Naive thymus-derived CD4-positive, alpha-beta T cell (primary cell): ENCODE measurements at regions not wholly inside any gene's neighbourhood (a gene's known extent, or its start where the extent isn't known, plus 50 kb on each side); places are given as distances from the start of the nearest gene placed in this dataset.

Source experiments
- ATAC-seq: fragments of 150-1000 bp; cut with Tn5 transposase; 2 replicates; pipeline ENCODE4 v1.10.0; 2021; ENCODE audit warnings: mild to moderate bottlenecking, moderate library complexity
- CTCF ChIA-PET: fragments of 350-600 bp; sonication (Branson Sonifier 250); formaldehyde crosslinking; loops from one replicate; lab custom pipeline; 2021; ENCODE audit warnings: antibody characterized with exemption; lab: Charles Lee
- POLR2A ChIA-PET: fragments of 350-600 bp; sonication (Branson Sonifier 250); formaldehyde crosslinking; loops from one replicate; lab custom pipeline; 2021; ENCODE audit warnings: antibody characterized with exemption, inconsistent platforms; lab: Charles Lee
- DNase-seq, 9 donors: peaks; one replicate each; pipeline versions ENCODE4 v3.0.0 to v3.0.0-alpha.2; 2020 to 2022; ENCODE audit warnings: mixed read lengths in 1 of 9
- H3K27ac ChIP-seq: one replicate; pipeline ENCODE4 v1.7.0; 2013; ENCODE audit warnings: mild to moderate bottlenecking, low read depth, low read length, moderate library complexity
- H3K27me3 ChIP-seq, 2 donors: one replicate each; pipeline ENCODE4 v1.7.0; 2013; ENCODE audit warnings: low read length in 2 of 2, mild to moderate bottlenecking in 2 of 2, moderate library complexity in 2 of 2; ENCODE audit not compliant: control insufficient read depth in 2 of 2, insufficient read depth in 2 of 2
- H3K36me3 ChIP-seq, 3 experiments: 1 replicate in 2 of 3; 2 replicates in 1 of 3; pipeline ENCODE4 v1.7.0; 2013; ENCODE audit warnings: low read length in 3 of 3, mild to moderate bottlenecking in 3 of 3, moderate library complexity in 1 of 3; ENCODE audit not compliant: insufficient read depth in 3 of 3, control insufficient read depth in 2 of 3
- H3K4me1 ChIP-seq, 2 donors: one replicate each; pipeline ENCODE4 v1.7.0; 2013; ENCODE audit warnings: low read length in 2 of 2, mild to moderate bottlenecking in 2 of 2, moderate library complexity in 1 of 2; ENCODE audit not compliant: control insufficient read depth in 2 of 2, insufficient read depth in 2 of 2
- H3K4me3 ChIP-seq: 2 replicates; pipeline ENCODE4 v1.7.0; 2013; ENCODE audit warnings: mild to moderate bottlenecking, low read length
- H3K9me3 ChIP-seq, 3 experiments: 1 replicate in 2 of 3; 2 replicates in 1 of 3; pipeline ENCODE4 v1.7.0; 2013; ENCODE audit warnings: low read length in 3 of 3; ENCODE audit not compliant: control insufficient read depth in 2 of 3
- H3K27ac Mint-ChIP-seq, 9 donors: one replicate each; pipeline ENCODE4 v1.8.0; 2020 to 2022; ENCODE audit warnings: mixed read lengths in 9 of 9, mild to moderate bottlenecking in 8 of 9, moderate library complexity in 5 of 9, inconsistent platforms in 2 of 9
- H3K27me3 Mint-ChIP-seq, 5 donors: one replicate each; pipeline ENCODE4 v1.8.0; 2021 to 2022; ENCODE audit warnings: mixed read lengths in 5 of 5, mild to moderate bottlenecking in 1 of 5
- H3K36me3 Mint-ChIP-seq, 5 donors: one replicate each; pipeline ENCODE4 v1.8.0; 2020 to 2022; ENCODE audit warnings: mixed read lengths in 5 of 5, mild to moderate bottlenecking in 3 of 5, inconsistent platforms in 1 of 5
- H3K4me1 Mint-ChIP-seq, 7 donors: one replicate each; pipeline ENCODE4 v1.8.0; 2020 to 2022; ENCODE audit warnings: mixed read lengths in 7 of 7, mild to moderate bottlenecking in 3 of 7, inconsistent platforms in 1 of 7
- H3K4me3 Mint-ChIP-seq, 10 donors: one replicate each; pipeline ENCODE4 v1.8.0; 2020 to 2022; ENCODE audit warnings: mild to moderate bottlenecking in 10 of 10, mixed read lengths in 10 of 10, moderate library complexity in 6 of 10, inconsistent platforms in 2 of 10
- H3K9me3 Mint-ChIP-seq, 11 donors: one replicate each; pipeline ENCODE4 v1.8.0; 2020 to 2022; ENCODE audit warnings: mixed read lengths in 11 of 11, mild to moderate bottlenecking in 4 of 11, inconsistent platforms in 1 of 11, moderate library complexity in 1 of 11
- intact Hi-C, 2 donors: fragments of 100-400 bp; cut with micrococcal nuclease; formaldehyde crosslinking; loops; one replicate each; pipeline ENCODE4 v1.15.1; 2023

DNA sequence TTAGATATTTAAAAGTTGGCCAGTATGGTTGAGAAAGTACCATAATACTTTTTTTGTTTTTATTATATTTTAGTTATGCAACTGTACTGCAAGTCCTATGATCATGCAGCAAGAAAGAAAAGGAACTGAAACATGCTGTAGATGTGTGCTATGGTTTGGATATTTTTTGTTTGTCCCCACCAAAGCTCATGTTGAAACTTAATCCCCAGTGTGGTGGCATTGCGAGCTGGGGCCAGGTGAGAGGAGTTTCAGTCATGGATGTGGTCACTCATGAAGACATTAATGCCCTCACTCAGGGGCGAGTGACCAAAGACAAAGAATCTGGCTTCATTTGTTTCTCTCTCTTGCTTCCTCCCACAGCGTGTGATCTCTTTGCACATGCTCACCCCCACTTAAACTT is 393.9 kb downstream of the PAX1 start:
- POLR2A ChIA-PET, result no interaction called here
- H3K27ac Mint-ChIP-seq, result no peak overlapping the region
- Histone ChIP-seq H3K4me1 (no peaks in the 10 kb centered on the region), H3K4me3 (no peak overlapping the region), H3K9me3 (peaks cover 0 to 4% (median 0%) of the 10 kb centered on the region in 3 experiments), H3K27ac (no peak overlapping the region), H3K27me3 (no peaks in the 10 kb centered on the region), H3K36me3 (no peaks in the 10 kb centered on the region)
- no peak overlapping the region for H3K4me3 Mint-ChIP-seq
- H3K9me3 Mint-ChIP-seq, result peaks cover 3 to 39% (median 19%) of the 10 kb centered on the region in 11 donors
- intact Hi-C loops, result no loop called here
- no peak for DNase-seq
- H3K36me3 Mint-ChIP-seq, result peaks cover 0 to 11% (median 0%) of the 10 kb centered on the region in 5 donors
- ATAC-seq, result no peak
- H3K27me3 Mint-ChIP-seq, result no peaks in the 10 kb centered on the region
- peaks cover 0 to 8% (median 0%) of the 10 kb centered on the region in 7 donors for H3K4me1 Mint-ChIP-seq
- CTCF ChIA-PET, result no interaction called here

DNA sequence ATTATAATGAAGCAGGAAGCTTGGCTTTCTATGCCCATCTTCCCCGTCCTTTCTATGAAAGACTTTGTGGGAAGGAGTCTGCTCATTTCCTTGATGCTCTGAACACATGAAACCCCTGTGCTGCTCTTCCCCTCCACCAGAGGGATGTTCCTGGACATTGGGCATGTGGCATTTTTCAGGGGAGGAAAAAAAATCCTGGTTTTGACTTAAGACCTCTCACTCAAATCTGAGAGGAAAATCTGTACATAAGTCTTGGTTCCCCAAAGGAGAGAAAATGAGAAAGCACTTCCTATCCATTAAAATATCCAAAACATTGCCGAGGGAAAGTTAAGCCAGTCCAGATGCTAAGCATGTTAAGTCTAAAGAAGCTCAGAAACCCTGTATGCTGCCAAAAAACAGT is 393.0 kb downstream of the PAX1 start:
- H3K36me3 Mint-ChIP-seq, result peaks cover 0 to 11% (median 0%) of the 10 kb centered on the region in 5 donors
- Histone ChIP-seq H3K27ac (no peak overlapping the region), H3K36me3 (no peaks in the 10 kb centered on the region), H3K27me3 (no peaks in the 10 kb centered on the region), H3K9me3 (peaks cover 0 to 9% (median 0%) of the 10 kb centered on the region in 3 experiments), H3K4me3 (no peak overlapping the region), H3K4me1 (no peaks in the 10 kb centered on the region)
- H3K27ac Mint-ChIP-seq, result no peak overlapping the region
- ChIA-PET CTCF (no interaction called here), POLR2A (no interaction called here)
- peaks cover 2 to 38% (median 21%) of the 10 kb centered on the region in 11 donors for H3K9me3 Mint-ChIP-seq
- no peak for ATAC-seq
- intact Hi-C loops, result no loop called here
- no peak for DNase-seq
- H3K4me1 Mint-ChIP-seq, result peaks cover 0 to 8% (median 0%) of the 10 kb centered on the region in 7 donors
- H3K4me3 Mint-ChIP-seq, result no peak overlapping the region
- no peaks in the 10 kb centered on the region for H3K27me3 Mint-ChIP-seq

DNA sequence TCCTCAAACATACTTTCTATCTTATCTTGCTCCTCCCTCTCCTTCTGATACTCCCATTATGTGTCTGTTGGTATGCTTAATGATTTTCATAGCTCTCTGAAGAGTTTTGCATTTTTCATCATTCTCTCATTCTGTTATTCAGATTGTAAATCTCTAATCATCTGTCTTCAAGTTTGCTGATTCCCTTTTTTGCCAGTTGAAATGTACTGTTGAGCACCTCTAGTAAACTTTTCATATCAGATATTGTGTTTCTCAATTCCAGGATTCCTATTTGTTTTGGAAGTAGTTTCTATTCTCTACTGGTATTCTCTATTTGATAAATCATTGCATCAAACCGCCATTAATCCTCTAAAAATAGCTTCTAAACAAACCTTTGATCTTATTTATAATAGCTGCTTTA is 387.7 kb downstream of the PAX1 start:
- H3K9me3 ChIP-seq, result peaks cover 0 to 29% (median 0%) of the 10 kb centered on the region in 3 experiments
- no peak for ATAC-seq
- no peak overlapping the region for H3K4me3 Mint-ChIP-seq

DNA sequence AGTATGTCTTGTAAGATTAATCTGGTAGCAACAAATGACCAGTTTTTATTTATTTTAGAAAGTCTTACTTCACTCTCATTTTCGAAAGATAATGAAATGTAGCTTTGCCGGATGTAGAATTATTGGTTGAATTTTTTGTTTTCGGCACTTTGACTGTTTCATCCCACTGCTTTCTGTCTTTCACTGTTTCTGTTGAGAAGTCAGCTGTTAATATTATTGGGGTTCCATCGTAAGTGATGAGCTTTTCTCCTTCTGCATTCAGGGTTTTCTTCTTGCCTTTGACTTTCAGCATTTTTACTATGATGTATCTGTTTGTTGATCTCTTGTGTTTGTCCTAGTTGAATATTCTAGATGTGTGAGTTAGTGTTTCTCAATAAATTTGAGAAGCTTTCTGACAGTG is 383.4 kb downstream of the PAX1 start:
- no peaks in the 10 kb centered on the region for H3K27me3 ChIP-seq
- H3K36me3 ChIP-seq, result no peaks in the 10 kb centered on the region
- intact Hi-C loops, result no loop called here
- H3K27me3 Mint-ChIP-seq, result no peaks in the 10 kb centered on the region
- peaks cover 10 to 37% (median 16%) of the 10 kb centered on the region in 11 donors for H3K9me3 Mint-ChIP-seq
- peaks cover 0 to 12% (median 0%) of the 10 kb centered on the region in 5 donors for H3K36me3 Mint-ChIP-seq
- ChIA-PET POLR2A (no interaction called here), CTCF (no interaction called here)
- H3K4me1 ChIP-seq, result no peaks in the 10 kb centered on the region
- peaks cover 0 to 24% (median 0%) of the 10 kb centered on the region in 3 experiments for H3K9me3 ChIP-seq
- ATAC-seq (no peak), DNase-seq (no peak)
- H3K4me1 Mint-ChIP-seq, result no peaks in the 10 kb centered on the region
- no peak overlapping the region for H3K4me3 Mint-ChIP-seq
- H3K27ac ChIP-seq, result no peak overlapping the region
- no peak overlapping the region for H3K27ac Mint-ChIP-seq
- no peak overlapping the region for H3K4me3 ChIP-seq

More for the DNA sequence above, 387.7 kb downstream of the PAX1 start:
- no peaks in the 10 kb centered on the region for H3K27me3 ChIP-seq
- no peak overlapping the region for H3K27ac Mint-ChIP-seq
- H3K4me1 Mint-ChIP-seq, result no peaks in the 10 kb centered on the region
- CTCF ChIA-PET, result no interaction called here
- intact Hi-C loops, result no loop called here
- no peaks in the 10 kb centered on the region for H3K36me3 ChIP-seq
- no peak overlapping the region for H3K27ac ChIP-seq
- H3K36me3 Mint-ChIP-seq, result peaks cover 0 to 12% (median 0%) of the 10 kb centered on the region in 5 donors
- H3K9me3 Mint-ChIP-seq, result peaks cover 9 to 62% (median 25%) of the 10 kb centered on the region in 11 donors
- POLR2A ChIA-PET, result no interaction called here
- H3K4me1 ChIP-seq, result no peaks in the 10 kb centered on the region
- no peak for DNase-seq
- no peaks in the 10 kb centered on the region for H3K27me3 Mint-ChIP-seq
- no peak overlapping the region for H3K4me3 ChIP-seq

DNA sequence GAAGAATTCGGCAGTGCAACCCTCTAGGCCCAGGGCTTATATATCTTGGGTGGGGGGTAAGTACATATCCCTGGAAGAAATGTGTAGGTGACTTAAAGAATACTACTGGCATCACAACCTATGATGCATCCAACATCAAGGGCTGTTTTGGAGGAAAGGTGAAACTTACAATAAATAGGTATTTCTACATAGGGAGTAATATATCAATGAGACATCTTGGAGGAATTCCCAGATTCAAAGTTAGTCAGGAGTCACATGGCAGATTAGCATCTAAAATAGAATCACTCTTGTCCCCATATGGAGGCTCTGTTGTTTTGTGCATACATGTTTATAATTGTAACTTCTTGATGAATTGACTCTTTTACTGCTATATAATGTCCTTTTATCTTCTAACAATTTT is 375.5 kb downstream of the PAX1 start:
- H3K4me3 ChIP-seq, result no peak overlapping the region
- POLR2A ChIA-PET, result no interaction called here
- H3K36me3 Mint-ChIP-seq, result no peaks in the 10 kb centered on the region
- no peaks in the 10 kb centered on the region for H3K27me3 Mint-ChIP-seq
- H3K9me3 ChIP-seq, result peaks cover 0 to 3% (median 0%) of the 10 kb centered on the region in 3 experiments
- intact Hi-C loops, result no loop called here
- no peaks in the 10 kb centered on the region for H3K27me3 ChIP-seq
- no peaks in the 10 kb centered on the region for H3K4me1 Mint-ChIP-seq
- no peak overlapping the region for H3K27ac Mint-ChIP-seq
- H3K27ac ChIP-seq, result no peak overlapping the region
- peaks cover 2 to 16% (median 9%) of the 10 kb centered on the region in 11 donors for H3K9me3 Mint-ChIP-seq
- H3K4me1 ChIP-seq, result no peaks in the 10 kb centered on the region
- H3K36me3 ChIP-seq, result no peaks in the 10 kb centered on the region
- CTCF ChIA-PET, result no interaction called here
- DNase-seq (no peak), ATAC-seq (no peak)
- H3K4me3 Mint-ChIP-seq, result no peak overlapping the region

DNA sequence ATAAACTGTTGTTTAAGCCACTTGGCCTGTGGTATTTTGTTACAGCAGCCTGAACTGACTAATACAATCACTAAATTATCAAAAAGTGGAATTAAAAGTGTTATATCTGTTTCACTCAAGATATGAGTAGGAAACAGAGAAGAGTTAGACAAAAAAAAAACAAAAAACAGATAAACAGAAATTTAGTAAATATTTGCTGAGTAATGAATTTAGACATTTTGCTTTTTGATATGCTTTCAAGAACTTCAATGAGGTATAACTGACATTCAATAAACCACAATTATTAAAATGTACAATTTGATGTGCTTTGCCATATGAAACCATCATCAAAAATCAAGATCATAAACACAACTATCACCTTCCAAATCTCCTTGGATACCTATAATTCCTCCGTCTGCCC is 369.2 kb downstream of the PAX1 start:
- no peak overlapping the region for H3K4me3 Mint-ChIP-seq
- no peak for DNase-seq
- H3K4me3 ChIP-seq, result no peak overlapping the region
- no peaks in the 10 kb centered on the region for H3K27me3 Mint-ChIP-seq
- H3K36me3 ChIP-seq, result no peaks in the 10 kb centered on the region
- H3K4me1 ChIP-seq, result no peaks in the 10 kb centered on the region
- H3K9me3 Mint-ChIP-seq, result peaks cover 0 to 21% (median 8%) of the 10 kb centered on the region in 11 donors
- H3K4me1 Mint-ChIP-seq, result no peaks in the 10 kb centered on the region
- intact Hi-C loops, result no loop called here
- H3K9me3 ChIP-seq, result no peaks in the 10 kb centered on the region
- no peaks in the 10 kb centered on the region for H3K27me3 ChIP-seq
- H3K36me3 Mint-ChIP-seq, result no peaks in the 10 kb centered on the region
- ChIA-PET POLR2A (no interaction called here), CTCF (no interaction called here)
- no peak for ATAC-seq
- no peak overlapping the region for H3K27ac Mint-ChIP-seq
- H3K27ac ChIP-seq, result no peak overlapping the region

DNA sequence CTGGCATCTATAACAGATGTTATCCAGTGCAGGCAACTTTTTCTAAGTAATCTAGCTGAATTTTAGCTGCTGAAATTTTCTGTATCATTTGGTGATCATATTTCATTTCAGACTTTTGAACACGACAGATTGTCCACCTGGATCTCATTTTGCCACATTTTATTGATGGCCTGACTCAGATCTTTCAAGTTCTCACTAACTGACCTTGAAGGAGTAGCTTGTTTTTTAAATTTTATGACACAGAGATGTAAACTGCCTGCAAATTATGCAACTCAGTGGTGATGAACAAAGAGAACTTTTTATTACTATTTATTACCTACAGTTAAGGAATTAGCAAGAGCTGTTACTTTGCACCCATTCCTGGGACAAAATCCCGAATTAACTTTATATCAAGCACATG is 366.4 kb downstream of the PAX1 start:
- Mint-ChIP-seq H3K27me3 (no peaks in the 10 kb centered on the region), H3K4me3 (no peak overlapping the region), H3K9me3 (peaks cover 0 to 28% (median 13%) of the 10 kb centered on the region in 11 donors), H3K27ac (no peak overlapping the region), H3K36me3 (no peaks in the 10 kb centered on the region), H3K4me1 (no peaks in the 10 kb centered on the region)
- H3K9me3 ChIP-seq, result no peaks in the 10 kb centered on the region
- no peaks in the 10 kb centered on the region for H3K27me3 ChIP-seq
- POLR2A ChIA-PET, result no interaction called here
- H3K4me3 ChIP-seq, result no peak overlapping the region
- no peaks in the 10 kb centered on the region for H3K36me3 ChIP-seq
- intact Hi-C loops, result no loop called here
- no peaks in the 10 kb centered on the region for H3K4me1 ChIP-seq
- H3K27ac ChIP-seq, result no peak overlapping the region
- DNase-seq, result no peak
- no peak for ATAC-seq
- CTCF ChIA-PET, result interaction anchor here (0.6 kb wide), 1 partner anchor 10 kb away, joined by 3 read pairs; no protein-coding TSS in a partner anchor
